D721Med (cell line): ENCODE measurements at regions not wholly inside any gene's neighbourhood (a gene's known extent, or its start where the extent isn't known, plus 50 kb on each side); places are given as distances from the start of the nearest gene placed in this dataset.

Source experiments
- DNase-seq: peaks from one replicate; pipeline ENCODE4 v3.0.0; 2011; ENCODE audit warnings: low spot score; ENCODE audit not compliant: insufficient read length
- FAIRE-seq: peaks from 2 replicates; lab custom pipeline; 2011; peaks lifted over from hg19 to GRCh38; lab: Jason Lieb, UNC
- CTCF ChIP-seq: IDR thresholded peaks from 2 replicates; pipeline ENCODE4 v1.5.1; 2012; ENCODE audit warnings: mild to moderate bottlenecking, control low read depth; ENCODE audit not compliant: insufficient read depth; ENCODE audit errors: missing control alignments

GRCh38 chrX:125940985-125941384, 225.1 kb downstream of the DCAF12L2 start:
- DNase-seq = no peak
- no peak for TF ChIP-seq CTCF
- FAIRE-seq = no peak

GRCh38 chrX:125947501-125947900, 218.6 kb downstream of the DCAF12L2 start:
- FAIRE-seq = no peak
- TF ChIP-seq CTCF = no peak

GRCh38 chrX:125952973-125953372, 213.1 kb downstream of the DCAF12L2 start:
- no peak for DNase-seq
- FAIRE-seq = peak; percentile 51
- no peak for TF ChIP-seq CTCF

More at GRCh38 chrX:125947501-125947900, 218.6 kb downstream of the DCAF12L2 start:
- no peak for DNase-seq

GRCh38 chrX:125953814-125954213, 212.3 kb downstream of the DCAF12L2 start:
- TF ChIP-seq CTCF = no peak
- DNase-seq (no peak), FAIRE-seq (no peak)

- FAIRE-seq (no peak), DNase-seq (no peak)
- no peak for TF ChIP-seq CTCF
These were observed 211.9 kb downstream of the DCAF12L2 start for GRCh38 chrX:125954236-125954635.

- no peak for TF ChIP-seq CTCF
- no peak for FAIRE-seq
- no peak for DNase-seq
These were observed 188.2 kb downstream of the DCAF12L2 start for GRCh38 chrX:125977851-125978250.

- FAIRE-seq (peak; percentile 75), DNase-seq (no peak)
- peak; percentile 35 for TF ChIP-seq CTCF
These were observed 167.7 kb downstream of the DCAF12L2 start for GRCh38 chrX:125998432-125998831.
